Activated T-helper 2 cell treated with anti-CD3 and anti-CD28 coated beads, Interferon-gamma antibody, Interleukin-2, Interleukin-4, amounts not matched to agents 10 μg/mL and 5 μg/mL and 100 μg/mL, durations not matched to agents 14 hours and 24 hours and 36 hours (primary cell): ENCODE measurements at regions not wholly inside any gene's neighbourhood (a gene's known extent, or its start where the extent isn't known, plus 50 kb on each side); places are given as distances from the start of the nearest gene placed in this dataset.

Experiments
- DNase-seq: peaks from one replicate; pipeline ENCODE4 v3.0.0; 2021; ENCODE audit warnings: low spot score
- H3K27ac Mint-ChIP-seq: one replicate; pipeline ENCODE4 v1.8.0; 2021; ENCODE audit warnings: mixed read lengths
- H3K27me3 Mint-ChIP-seq: one replicate; pipeline ENCODE4 v1.8.0; 2021; ENCODE audit warnings: low read depth, mixed read lengths
- H3K36me3 Mint-ChIP-seq: one replicate; pipeline ENCODE4 v1.8.0; 2021; ENCODE audit warnings: low read depth, mixed read lengths
- H3K4me1 Mint-ChIP-seq: one replicate; pipeline ENCODE4 v1.8.0; 2021; ENCODE audit warnings: low read depth, mixed read lengths
- H3K4me3 Mint-ChIP-seq: one replicate; pipeline ENCODE4 v1.8.0; 2021; ENCODE audit warnings: low read depth, mild to moderate bottlenecking, moderate library complexity, mixed read lengths
- H3K9me3 Mint-ChIP-seq: one replicate; pipeline ENCODE4 v1.8.0; 2021; ENCODE audit warnings: mixed read lengths
- intact Hi-C: fragments of 100-400 bp; cut with micrococcal nuclease; formaldehyde crosslinking; loops from one replicate; pipeline ENCODE4 v1.15.1; 2023

DNA sequence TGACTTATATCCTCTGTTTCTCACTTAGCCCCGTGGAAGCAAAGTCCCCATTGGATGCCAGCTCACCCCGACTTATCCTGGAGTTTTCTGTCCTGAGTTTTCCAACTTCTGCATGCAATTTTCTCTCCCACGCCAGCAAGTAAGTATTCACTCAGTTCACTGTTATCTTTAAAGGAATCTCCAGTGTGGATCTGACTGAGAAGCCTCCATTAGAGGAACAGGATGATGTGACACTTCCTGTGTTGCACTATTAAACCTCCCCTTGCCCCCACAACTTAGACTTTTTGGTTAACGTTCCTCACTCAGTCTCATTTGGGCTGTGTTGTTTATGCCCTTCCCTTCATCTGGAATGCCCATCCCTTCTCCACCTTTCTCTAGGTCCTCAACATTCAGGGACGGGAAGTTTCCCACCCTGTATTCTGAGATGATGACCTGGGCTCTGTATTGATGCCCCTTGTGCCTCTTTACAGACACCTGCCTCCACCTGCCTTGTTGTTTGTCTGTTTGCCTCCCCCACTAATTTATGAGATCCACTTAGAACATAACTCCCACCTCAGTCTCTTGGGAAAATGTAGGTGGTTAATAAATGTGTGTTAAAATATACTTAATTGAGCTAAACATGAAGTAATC lies 536.1 kb upstream of the RAB6C start:
- no peaks in the 10 kb centered on the region for H3K9me3 Mint-ChIP-seq
- no peaks in the 10 kb centered on the region for H3K27me3 Mint-ChIP-seq
- no peak overlapping the region for H3K4me3 Mint-ChIP-seq
- no peaks in the 10 kb centered on the region for H3K4me1 Mint-ChIP-seq
- no peaks in the 10 kb centered on the region for H3K36me3 Mint-ChIP-seq
- no peak overlapping the region for H3K27ac Mint-ChIP-seq
- no peak for DNase-seq
- intact Hi-C loops, result no loop called here

DNA sequence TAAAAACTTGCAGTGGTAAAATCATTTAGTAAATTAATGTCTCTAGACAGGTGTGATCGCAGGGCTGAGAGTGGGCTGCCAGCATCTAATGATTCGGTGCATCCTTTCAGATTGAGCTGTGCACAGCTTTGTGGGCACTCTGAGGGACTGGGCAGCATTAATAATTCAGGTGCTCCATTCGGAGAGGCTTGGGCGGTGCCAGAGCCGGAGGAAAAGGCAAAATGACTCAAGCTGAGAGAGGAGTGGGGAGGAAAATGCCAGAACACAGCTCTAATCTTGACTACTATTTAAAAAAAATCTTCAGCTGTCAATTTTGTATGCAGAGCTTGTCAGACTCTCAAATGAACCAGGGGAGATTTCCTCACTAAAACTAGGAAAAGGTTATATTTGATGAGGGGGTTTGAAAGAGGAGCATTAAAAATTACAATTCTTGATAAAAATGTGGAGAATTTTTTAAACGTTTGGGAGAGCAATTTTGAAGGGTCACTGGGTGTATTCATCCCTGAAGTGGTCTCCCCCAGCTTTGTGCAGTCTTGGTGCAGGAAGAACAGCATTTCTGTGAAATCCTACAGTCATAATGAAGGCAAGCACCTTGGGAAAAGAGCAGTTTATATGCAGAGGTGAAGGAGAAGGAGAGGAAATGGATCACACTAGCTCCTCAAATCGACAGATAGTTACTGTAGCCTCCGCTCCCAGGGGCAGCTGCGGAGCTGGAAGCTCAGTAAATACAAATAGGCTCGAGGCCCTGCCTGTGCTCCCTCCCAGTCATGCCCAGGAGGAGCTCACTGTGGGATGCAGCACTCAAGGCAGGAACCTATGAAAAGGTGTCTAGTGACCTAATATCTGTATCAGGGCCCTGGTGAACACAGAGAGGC lies 535.4 kb upstream of the RAB6C start:
- H3K27ac Mint-ChIP-seq, result no peak overlapping the region
- no peaks in the 10 kb centered on the region for H3K27me3 Mint-ChIP-seq
- no peak for DNase-seq
- H3K4me1 Mint-ChIP-seq, result no peaks in the 10 kb centered on the region
- intact Hi-C loops, result no loop called here
- no peak overlapping the region for H3K4me3 Mint-ChIP-seq
- H3K9me3 Mint-ChIP-seq, result no peaks in the 10 kb centered on the region
- no peaks in the 10 kb centered on the region for H3K36me3 Mint-ChIP-seq

DNA sequence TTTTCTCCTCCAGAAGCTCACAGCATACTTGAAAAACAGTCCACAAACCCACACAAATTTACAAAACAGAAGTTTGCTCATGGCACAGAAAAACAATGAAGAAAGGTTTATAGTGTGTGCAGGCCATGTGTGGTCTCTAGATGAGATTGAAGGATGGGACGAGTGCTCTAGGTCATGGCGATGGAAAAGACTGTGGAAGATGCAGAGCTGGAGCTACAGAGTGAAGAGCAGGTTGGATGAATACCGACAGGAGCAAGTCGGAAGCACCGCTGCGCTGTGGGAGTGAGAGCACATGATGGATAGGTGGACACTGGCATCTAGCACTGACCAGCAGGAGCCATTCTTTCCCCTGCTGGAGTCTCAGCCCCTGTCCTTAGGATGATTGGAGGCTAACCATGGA lies 534.7 kb upstream of the RAB6C start:
- DNase-seq, result no peak
- H3K27me3 Mint-ChIP-seq, result no peaks in the 10 kb centered on the region
- H3K9me3 Mint-ChIP-seq, result no peaks in the 10 kb centered on the region
- intact Hi-C loops, result no loop called here
- no peak overlapping the region for H3K4me3 Mint-ChIP-seq
- H3K36me3 Mint-ChIP-seq, result no peaks in the 10 kb centered on the region
- H3K27ac Mint-ChIP-seq, result no peak overlapping the region
- H3K4me1 Mint-ChIP-seq, result no peaks in the 10 kb centered on the region

DNA sequence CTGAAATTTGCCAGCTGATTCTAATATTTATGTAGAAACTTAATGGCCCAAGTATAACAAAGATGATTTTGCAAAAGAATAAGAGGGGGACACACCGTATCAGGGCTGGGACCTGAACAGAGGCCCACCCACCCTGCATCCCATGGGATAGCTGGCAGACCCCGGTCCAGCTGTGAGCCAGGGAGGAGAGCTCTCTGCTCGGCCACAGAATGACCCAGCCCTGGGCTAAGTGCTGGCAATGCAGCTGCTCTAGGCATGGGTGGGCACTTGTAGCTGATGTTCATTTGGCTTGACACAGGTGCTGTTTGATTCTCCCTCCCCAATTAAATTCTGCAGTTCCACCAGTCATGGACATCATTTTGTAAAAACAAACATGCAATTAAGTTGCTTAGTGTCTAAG lies 522.8 kb upstream of the RAB6C start:
- Mint-ChIP-seq H3K4me3 (no peak overlapping the region), H3K36me3 (no peaks in the 10 kb centered on the region), H3K4me1 (no peaks in the 10 kb centered on the region), H3K27ac (no peak overlapping the region), H3K9me3 (no peaks in the 10 kb centered on the region), H3K27me3 (no peaks in the 10 kb centered on the region)
- DNase-seq, result no peak
- intact Hi-C loops, result no loop called here

DNA sequence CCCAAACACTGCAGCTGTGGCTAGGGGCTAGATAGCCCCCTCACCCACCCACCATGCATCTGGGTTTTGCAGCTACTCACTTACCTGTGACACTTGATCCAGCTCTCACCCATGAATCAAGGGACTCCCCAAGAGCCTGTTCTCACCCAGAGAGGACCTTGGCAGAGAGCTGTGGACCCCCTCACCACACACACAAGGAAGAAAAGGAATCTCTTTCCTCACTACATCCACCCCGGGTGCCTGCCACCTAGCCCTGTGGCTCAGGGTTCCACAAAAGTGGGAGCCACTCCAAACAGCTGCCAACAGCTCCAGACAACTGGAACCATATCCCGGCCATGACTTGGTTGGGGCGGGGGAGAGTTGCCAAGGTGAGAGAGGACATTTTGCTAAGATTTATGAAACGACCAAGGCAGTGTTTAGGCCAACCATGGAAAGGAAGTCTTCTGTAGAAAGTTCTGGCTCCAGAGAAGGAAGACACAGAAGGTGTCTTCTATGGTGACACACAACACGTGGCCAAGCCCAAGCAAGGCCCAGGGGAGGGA lies 522.1 kb upstream of the RAB6C start:
- H3K9me3 Mint-ChIP-seq, result no peaks in the 10 kb centered on the region
- no peaks in the 10 kb centered on the region for H3K36me3 Mint-ChIP-seq
- H3K27ac Mint-ChIP-seq, result no peak overlapping the region

DNA sequence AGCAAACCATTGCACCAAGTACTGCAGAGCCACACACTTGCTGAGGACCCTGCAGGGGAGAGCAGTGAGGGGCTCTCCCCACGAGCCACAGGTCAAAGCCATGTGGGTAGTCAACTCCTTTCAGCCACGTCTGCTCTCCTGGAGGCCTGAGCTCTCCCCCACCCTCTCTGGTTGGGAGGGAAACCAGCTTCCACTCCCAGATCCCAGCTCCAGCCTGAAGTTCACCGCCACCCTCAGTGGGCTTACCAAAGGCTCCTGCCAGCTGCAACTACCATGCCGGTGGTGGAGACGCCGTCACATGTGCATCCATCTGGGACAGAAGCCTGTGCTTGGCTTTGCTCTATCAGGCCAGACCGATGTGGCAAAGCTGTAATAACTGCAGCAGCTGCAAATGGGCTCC lies 521.5 kb upstream of the RAB6C start:
- no peak for DNase-seq
- Mint-ChIP-seq H3K36me3 (no peaks in the 10 kb centered on the region), H3K9me3 (no peaks in the 10 kb centered on the region), H3K27ac (no peak overlapping the region), H3K4me3 (no peak overlapping the region), H3K27me3 (no peaks in the 10 kb centered on the region), H3K4me1 (no peaks in the 10 kb centered on the region)
- intact Hi-C loops, result no loop called here

More for the DNA sequence above, 522.1 kb upstream of the RAB6C start:
- Mint-ChIP-seq H3K27me3 (no peaks in the 10 kb centered on the region), H3K4me3 (no peak overlapping the region), H3K4me1 (no peaks in the 10 kb centered on the region)
- no peak for DNase-seq
- intact Hi-C loops, result no loop called here

DNA sequence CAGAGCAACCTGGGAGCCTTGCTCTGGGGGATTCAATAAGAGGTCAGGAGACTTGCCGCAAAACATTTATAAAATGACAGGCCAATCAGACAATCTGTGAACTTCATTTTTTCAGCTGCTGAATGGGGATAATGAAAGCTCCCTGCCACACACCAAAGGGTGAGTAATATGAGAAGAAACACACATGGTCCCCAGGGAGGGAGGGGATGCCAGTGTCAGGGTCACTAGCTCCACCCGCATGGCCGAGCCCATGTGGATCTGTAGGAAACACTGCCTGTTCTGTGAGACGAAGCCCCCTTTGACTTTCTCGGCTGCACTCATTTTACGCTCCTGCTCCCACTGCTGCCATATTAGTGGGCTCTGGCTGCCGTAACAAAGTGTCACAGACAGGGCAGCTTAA lies 521.0 kb upstream of the RAB6C start:
- H3K27ac Mint-ChIP-seq, result no peak overlapping the region
- DNase-seq, result no peak
- no peak overlapping the region for H3K4me3 Mint-ChIP-seq
- no peaks in the 10 kb centered on the region for H3K36me3 Mint-ChIP-seq
- H3K27me3 Mint-ChIP-seq, result no peaks in the 10 kb centered on the region
- intact Hi-C loops, result no loop called here
- H3K4me1 Mint-ChIP-seq, result no peaks in the 10 kb centered on the region
- H3K9me3 Mint-ChIP-seq, result no peaks in the 10 kb centered on the region

DNA sequence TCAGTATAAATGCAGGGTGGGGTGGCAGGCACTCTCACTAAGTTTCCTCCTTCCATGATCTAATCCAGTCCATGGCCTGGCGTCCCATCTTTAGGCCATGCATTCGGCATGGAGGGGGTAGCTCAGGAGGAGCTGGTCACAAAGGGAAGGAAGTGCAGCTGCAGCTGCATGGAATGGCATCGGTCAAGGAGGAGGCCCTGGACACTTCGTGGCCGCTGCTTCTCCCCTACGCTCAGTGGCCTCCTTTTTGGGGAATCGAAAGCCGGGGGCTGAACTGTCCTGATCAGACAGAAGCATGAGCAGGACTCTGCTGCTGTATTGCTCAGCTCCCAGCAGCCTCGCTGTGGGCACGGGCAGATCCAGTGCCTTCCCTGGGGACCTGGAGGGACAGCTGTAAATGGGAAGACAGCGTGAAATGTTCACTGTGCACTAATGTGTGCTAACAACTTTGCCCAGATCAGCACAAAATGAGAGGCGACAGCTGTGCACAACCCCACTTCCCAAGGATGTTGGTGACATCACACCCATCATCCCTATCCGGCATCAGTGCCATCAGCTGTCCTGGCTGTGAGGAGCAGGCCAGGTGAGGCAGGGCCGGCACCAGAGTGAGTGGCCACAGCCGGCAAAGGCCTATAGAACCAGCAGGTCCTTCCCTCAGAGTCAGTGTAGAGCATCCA lies 520.1 kb upstream of the RAB6C start:
- Mint-ChIP-seq H3K27ac (no peak overlapping the region), H3K9me3 (no peaks in the 10 kb centered on the region), H3K4me3 (no peak overlapping the region), H3K4me1 (no peaks in the 10 kb centered on the region), H3K36me3 (no peaks in the 10 kb centered on the region), H3K27me3 (no peaks in the 10 kb centered on the region)
- no peak for DNase-seq
- intact Hi-C loops, result no loop called here

DNA sequence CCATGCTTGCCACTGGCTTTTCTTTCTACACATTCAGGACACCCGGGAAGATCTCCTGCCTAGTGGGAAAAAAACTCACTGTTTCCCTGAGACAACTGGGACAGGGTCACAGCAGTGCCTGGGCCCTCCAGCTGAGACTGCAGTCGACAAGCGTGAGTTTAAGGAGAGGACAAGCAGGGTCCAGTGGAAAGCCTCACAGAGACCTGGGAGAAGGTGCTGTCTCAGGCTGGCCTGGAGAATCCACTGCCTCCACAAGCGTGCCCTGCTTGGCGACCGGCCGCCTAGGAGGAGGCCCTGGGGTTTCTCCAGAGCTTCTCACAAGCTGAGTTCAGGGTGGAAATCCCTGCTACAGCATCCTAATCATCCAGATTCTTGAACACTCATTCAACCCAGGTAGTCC lies 519.6 kb upstream of the RAB6C start:
- no peak for DNase-seq
- Mint-ChIP-seq H3K4me3 (no peak overlapping the region), H3K27ac (no peak overlapping the region), H3K9me3 (no peaks in the 10 kb centered on the region), H3K4me1 (no peaks in the 10 kb centered on the region), H3K36me3 (no peaks in the 10 kb centered on the region), H3K27me3 (no peaks in the 10 kb centered on the region)
- intact Hi-C loops, result no loop called here

DNA sequence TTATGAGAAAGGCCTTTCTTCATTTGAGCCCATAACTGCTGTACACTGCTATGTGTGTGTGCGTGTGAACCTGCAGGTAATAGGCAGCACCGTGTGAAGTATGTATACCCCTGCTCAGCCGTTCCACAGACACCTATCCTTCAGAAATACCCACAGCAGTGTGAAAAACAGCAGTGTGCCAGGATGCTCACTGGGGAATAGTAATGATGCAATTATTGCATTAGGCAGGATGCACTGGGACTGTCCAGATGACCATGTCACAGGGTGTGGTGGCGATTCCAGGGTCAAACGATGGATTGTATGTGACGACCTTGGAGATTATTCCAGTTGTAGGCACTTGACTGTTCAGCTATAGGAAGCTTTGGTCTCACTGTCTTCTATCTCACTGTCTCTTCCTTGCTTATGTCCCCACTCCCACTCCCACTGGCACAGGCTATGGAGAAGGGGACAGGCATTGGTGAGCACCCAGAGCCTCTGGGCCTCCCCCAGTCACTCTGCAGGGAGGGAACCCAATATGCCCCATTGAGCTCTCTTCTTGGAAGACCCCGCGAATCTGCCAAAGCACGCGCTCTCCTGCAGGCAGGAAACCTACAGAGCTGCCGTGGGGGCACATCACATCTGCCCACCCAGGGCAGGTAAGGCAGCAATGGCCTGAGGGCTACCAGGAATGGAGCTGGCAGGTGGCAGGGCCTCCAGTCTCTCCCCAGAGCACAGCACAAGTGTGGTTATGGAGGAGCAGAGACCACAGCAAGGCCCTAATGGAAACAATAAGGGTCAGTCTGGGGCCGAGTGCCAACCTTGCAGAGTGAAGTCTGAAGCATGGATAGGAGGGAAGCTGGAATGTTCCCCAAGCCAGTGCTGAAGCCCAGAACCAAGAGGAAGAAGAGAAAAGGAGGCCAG lies 518.9 kb upstream of the RAB6C start:
- intact Hi-C loops, result no loop called here
- no peak for DNase-seq
- H3K27me3 Mint-ChIP-seq, result no peaks in the 10 kb centered on the region
- no peaks in the 10 kb centered on the region for H3K9me3 Mint-ChIP-seq
- no peaks in the 10 kb centered on the region for H3K36me3 Mint-ChIP-seq
- no peak overlapping the region for H3K4me3 Mint-ChIP-seq
- H3K27ac Mint-ChIP-seq, result no peak overlapping the region
- H3K4me1 Mint-ChIP-seq, result no peaks in the 10 kb centered on the region

DNA sequence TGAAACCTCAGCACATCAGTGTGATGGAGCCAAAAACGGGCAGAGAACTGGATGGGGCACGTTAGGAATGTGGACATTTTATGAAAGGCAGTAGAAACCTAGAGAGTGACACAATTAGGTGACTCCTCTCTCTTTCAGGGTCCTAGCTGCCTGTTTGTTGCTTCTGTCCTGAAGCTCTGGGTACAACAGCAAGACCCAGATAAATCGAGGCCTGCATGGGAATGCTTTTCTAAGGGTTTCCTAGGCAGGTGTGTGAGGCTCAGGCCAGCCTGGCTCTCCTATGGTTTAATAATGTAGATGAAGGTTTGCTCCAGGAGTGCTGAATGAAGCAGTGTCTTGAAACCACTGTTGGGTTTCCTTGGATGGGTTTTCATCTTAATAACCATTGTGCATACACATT lies 517.1 kb upstream of the RAB6C start:
- Mint-ChIP-seq H3K9me3 (no peaks in the 10 kb centered on the region), H3K4me1 (no peaks in the 10 kb centered on the region), H3K27me3 (no peaks in the 10 kb centered on the region), H3K36me3 (no peaks in the 10 kb centered on the region), H3K27ac (no peak overlapping the region), H3K4me3 (no peak overlapping the region)
- intact Hi-C loops, result no loop called here
- DNase-seq, result no peak

DNA sequence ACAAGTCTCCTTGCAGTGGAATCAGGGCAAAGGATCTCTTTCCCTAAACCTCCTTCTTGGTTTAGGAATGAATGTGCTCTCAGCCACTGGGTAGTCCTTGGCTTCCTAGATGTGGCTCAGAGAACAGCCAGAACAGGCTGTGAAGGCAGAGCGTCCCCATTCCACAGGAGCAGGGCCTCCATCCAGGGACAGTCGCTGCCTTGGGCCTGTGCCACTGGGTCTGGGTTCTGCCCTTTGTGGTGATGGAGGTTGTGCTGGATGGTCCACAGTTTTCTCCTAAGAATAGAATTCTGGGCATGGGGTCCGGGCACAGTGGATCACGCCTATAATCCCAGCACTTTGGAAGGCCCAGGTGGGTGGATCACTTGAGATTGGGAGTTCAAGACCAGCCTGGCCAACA lies 516.5 kb upstream of the RAB6C start:
- no peak for DNase-seq
- Mint-ChIP-seq H3K4me1 (no peaks in the 10 kb centered on the region), H3K36me3 (no peaks in the 10 kb centered on the region), H3K27ac (no peak overlapping the region), H3K9me3 (no peaks in the 10 kb centered on the region), H3K27me3 (no peaks in the 10 kb centered on the region), H3K4me3 (no peak overlapping the region)
- intact Hi-C loops, result no loop called here
